Brain microvascular endothelial cell (primary cell): ENCODE measurements at regions not wholly inside any gene's neighbourhood (a gene's known extent, or its start where the extent isn't known, plus 50 kb on each side); places are given as distances from the start of the nearest gene placed in this dataset.
A peak's percentile ranks its signal among the peaks of the same experiment; 100 is the strongest.

Experiments
- DNase-seq: peaks from one replicate; pipeline ENCODE4 v3.0.0-alpha.2; 2020
- H3K27ac ChIP-seq: fragments of 250-450 bp; sonication (Bioruptor Pico); 2 replicates; pipeline ENCODE4 v1.5.1; 2020; ENCODE audit warnings: mild to moderate bottlenecking, moderate library complexity
- H3K27me3 ChIP-seq: fragments of 250-450 bp; sonication (Bioruptor Pico); replicated peaks from 2 replicates; pipeline ENCODE4 v1.5.1; 2020; ENCODE audit warnings: mild to moderate bottlenecking
- H3K36me3 ChIP-seq: fragments of 250-450 bp; sonication (Bioruptor Pico); replicated peaks from 2 replicates; pipeline ENCODE4 v1.5.1; 2020; ENCODE audit warnings: mild to moderate bottlenecking
- H3K4me3 ChIP-seq: 2 replicates; pipeline ENCODE4 v1.5.1; 2011; ENCODE audit warnings: low read depth, mild to moderate bottlenecking, control low read depth, low read length, moderate library complexity
- in situ Hi-C: cut with HindIII; loops from 2 replicates; pipeline ENCODE4 v1.10.0; 2017; ENCODE audit warnings: low sequenced_read_pairs, low pct_ligation_motif_present
- TF ChIP-seq, protein P1 (sequence below): IDR thresholded peaks from 2 replicates; pipeline ENCODE4 v1.5.1; 2011; ENCODE audit warnings: low read depth, mild to moderate bottlenecking, moderate library complexity, low read length, control low read depth, inconsistent platforms; ENCODE audit errors: missing control alignments

DNA sequence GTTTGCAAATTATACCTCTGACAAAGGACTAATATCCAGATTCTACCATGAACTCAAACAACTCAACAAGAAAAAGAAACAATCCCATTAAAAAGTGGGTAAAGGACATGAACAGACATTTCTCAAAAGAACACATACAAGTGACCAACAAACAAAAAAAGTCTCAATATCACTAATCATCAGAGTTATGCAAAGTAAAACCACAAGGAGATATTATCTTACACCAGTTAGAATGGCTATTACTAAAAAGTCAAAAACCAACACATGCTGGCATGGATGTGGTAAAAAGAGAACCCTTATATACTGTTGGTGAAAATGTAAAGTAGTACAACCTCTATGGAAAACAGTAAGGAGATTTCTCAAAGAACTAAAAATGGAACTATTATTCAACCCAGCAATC is 234.4 kb downstream of the NKX6-1 start:
- Histone ChIP-seq H3K4me3 (no peak overlapping the region), H3K27me3 (no peaks in the 10 kb centered on the region), H3K27ac (no peak overlapping the region), H3K36me3 (no peaks in the 10 kb centered on the region)
- no peak for DNase-seq
- in situ Hi-C loops: no loop called here
- TF ChIP-seq, protein P1, sequence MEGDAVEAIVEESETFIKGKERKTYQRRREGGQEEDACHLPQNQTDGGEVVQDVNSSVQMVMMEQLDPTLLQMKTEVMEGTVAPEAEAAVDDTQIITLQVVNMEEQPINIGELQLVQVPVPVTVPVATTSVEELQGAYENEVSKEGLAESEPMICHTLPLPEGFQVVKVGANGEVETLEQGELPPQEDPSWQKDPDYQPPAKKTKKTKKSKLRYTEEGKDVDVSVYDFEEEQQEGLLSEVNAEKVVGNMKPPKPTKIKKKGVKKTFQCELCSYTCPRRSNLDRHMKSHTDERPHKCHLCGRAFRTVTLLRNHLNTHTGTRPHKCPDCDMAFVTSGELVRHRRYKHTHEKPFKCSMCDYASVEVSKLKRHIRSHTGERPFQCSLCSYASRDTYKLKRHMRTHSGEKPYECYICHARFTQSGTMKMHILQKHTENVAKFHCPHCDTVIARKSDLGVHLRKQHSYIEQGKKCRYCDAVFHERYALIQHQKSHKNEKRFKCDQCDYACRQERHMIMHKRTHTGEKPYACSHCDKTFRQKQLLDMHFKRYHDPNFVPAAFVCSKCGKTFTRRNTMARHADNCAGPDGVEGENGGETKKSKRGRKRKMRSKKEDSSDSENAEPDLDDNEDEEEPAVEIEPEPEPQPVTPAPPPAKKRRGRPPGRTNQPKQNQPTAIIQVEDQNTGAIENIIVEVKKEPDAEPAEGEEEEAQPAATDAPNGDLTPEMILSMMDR: no peak

DNA sequence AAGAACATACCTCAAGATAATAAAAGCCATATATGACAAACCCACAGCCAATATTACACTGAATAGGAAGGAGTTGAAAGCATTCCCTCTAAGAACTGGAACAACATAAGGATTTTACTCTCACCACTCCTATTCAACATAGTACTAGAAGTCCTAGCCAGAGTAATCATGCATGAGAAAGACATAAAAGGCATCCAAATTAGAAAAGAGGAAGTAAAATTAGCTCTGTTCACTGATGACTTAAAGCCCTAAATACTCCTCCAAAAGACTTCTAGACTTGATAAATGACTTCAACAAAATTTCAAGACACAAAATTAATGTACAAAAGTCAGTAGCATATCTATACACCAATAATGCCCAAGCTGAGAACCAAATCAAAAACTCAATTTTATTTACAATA is 235.7 kb downstream of the NKX6-1 start:
- Histone ChIP-seq H3K36me3 (no peaks in the 10 kb centered on the region), H3K27me3 (no peaks in the 10 kb centered on the region), H3K27ac (no peak overlapping the region), H3K4me3 (no peak overlapping the region)
- in situ Hi-C loops: no loop called here
- TF ChIP-seq, protein P1: no peak
- no peak for DNase-seq

DNA sequence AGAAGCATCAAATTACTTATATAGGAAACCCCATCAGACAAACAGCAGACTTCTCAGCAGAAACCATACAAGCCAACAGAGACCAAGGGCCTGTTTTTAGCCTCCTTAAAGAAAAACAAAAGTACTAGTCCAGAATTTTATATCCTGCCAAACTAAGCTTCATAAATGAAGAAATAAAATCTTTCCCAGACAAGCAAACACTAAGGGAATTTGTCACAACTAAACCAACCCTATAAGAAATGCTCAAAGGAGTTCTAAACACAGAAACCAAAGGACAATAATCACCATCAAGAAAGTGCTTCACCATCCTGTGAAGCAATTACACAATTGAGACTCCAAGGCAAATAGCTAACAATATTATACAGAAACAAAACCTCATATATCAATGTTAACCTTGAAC is 238.6 kb downstream of the NKX6-1 start:
- in situ Hi-C loops: no loop called here
- TF ChIP-seq, protein P1: no peak
- no peak overlapping the region for H3K4me3 ChIP-seq
- H3K36me3 ChIP-seq: no peaks in the 10 kb centered on the region
- H3K27me3 ChIP-seq: no peaks in the 10 kb centered on the region
- no peak overlapping the region for H3K27ac ChIP-seq
- DNase-seq: no peak

DNA sequence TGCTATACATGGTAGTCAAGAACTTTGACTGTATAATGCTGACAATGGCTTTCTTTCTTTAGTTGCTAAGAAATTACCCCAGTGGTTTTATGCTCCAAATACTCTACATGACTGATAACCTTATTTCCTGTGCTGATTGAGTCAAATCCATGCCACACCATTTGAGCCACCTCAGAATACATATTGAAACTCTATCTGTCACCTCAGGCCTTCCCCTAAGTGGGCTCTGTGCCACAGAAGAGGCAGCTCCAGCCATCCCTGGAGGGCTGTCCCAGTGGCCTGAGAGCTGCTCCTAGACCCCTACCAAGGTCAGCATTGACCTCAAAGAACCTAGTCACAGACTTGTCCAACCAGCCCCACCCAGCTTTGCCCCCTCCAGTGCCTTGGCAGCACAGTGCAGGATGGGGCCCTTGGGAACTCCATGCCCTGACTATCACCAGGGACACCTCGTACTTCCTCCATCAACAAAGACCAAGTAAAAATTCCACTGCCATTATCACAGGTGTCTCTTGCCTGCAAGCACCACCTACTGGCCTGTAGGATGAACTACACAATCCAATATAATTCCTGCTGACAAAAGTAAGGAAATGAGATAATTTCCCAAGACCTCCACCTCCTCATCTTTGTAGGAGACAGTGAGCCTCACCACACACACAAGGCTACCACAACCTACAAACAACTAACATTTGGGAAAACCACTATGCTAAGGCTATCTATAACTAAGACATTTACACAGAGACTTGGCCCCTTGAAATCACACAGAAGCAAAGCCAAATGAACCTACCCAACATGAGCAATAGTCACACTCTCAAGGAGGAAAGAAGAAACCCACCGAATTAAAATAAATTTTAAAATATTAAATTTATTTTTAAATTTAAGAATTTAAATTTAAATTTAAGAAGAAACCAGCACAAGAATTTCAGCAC is 239.9 kb downstream of the NKX6-1 start:
- in situ Hi-C loops: no loop called here
- Histone ChIP-seq H3K27ac (no peak overlapping the region), H3K27me3 (no peaks in the 10 kb centered on the region), H3K4me3 (no peak overlapping the region), H3K36me3 (no peaks in the 10 kb centered on the region)
- TF ChIP-seq, protein P1: peak; percentile 81
- peak; percentile 32 for DNase-seq

DNA sequence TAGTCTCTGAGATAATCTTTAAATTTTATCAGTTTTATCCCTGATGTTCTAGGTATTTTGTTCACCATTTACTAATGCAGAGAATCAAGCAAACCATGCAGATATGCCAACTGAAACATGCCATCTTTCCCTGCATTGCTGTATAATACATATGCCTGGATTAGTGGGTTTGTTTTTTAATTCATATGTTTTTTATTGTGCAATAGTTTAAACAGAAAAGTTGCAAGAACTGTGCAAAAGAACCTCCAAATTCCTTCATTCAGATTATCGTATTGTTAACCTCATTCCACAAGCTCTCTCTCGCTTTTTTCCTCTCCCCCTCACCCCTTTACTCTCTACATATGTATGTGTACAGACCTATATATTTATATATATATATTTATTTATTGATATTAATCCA is 244.6 kb downstream of the NKX6-1 start:
- no peaks in the 10 kb centered on the region for H3K36me3 ChIP-seq
- TF ChIP-seq, protein P1: no peak
- no peak overlapping the region for H3K4me3 ChIP-seq
- H3K27ac ChIP-seq: no peak overlapping the region
- in situ Hi-C loops: no loop called here
- no peaks in the 10 kb centered on the region for H3K27me3 ChIP-seq
- no peak for DNase-seq
